ENCODE measurements at regions not wholly inside any gene's neighbourhood (a gene's known extent, or its start where the extent isn't known, plus 50 kb on each side); places are given as distances from the start of the nearest gene placed in this dataset.
A peak's percentile ranks its signal among the peaks of the same experiment; 100 is the strongest.

- Histone ChIP-seq H3K4me3 (no peak overlapping the region), H3K27me3 (no peaks in the 10 kb centered on the region), H3K36me3 (no peaks in the 10 kb centered on the region), H3K27ac (no peak overlapping the region), H3K4me1 (no peaks in the 10 kb centered on the region), H3K9me3 (no peaks in the 10 kb centered on the region)
- intact Hi-C loops (cut with DNase I): no loop called here
- no peak for ATAC-seq
- TF ChIP-seq CTCF (IDR thresholded peaks at IDR 0.05): no peak
- no peak for DNase-seq
Measured at GRCh38 chr4:163649557-163650091, 155.1 kb downstream of the TMA16 start.

GRCh38 chr4:163651761-163652160 lies 157.3 kb downstream of the TMA16 start:
- Histone ChIP-seq H3K27me3 (no peaks in the 10 kb centered on the region), H3K4me1 (no peaks in the 10 kb centered on the region), H3K9me3 (no peaks in the 10 kb centered on the region), H3K27ac (no peak overlapping the region), H3K36me3 (no peaks in the 10 kb centered on the region), H3K4me3 (no peak overlapping the region)
- no peak for TF ChIP-seq CTCF (IDR thresholded peaks at IDR 0.05)
- peak; percentile 34 for ATAC-seq
- intact Hi-C loops (cut with DNase I): no loop called here
- DNase-seq: no peak

- Histone ChIP-seq H3K36me3 (no peaks in the 10 kb centered on the region), H3K4me3 (no peak overlapping the region), H3K4me1 (no peaks in the 10 kb centered on the region), H3K9me3 (no peaks in the 10 kb centered on the region), H3K27ac (no peak overlapping the region), H3K27me3 (no peaks in the 10 kb centered on the region)
- DNase-seq (no peak), ATAC-seq (no peak)
- no peak for TF ChIP-seq CTCF (IDR thresholded peaks at IDR 0.05)
- intact Hi-C loops (cut with DNase I): no loop called here
Measured at GRCh38 chr4:163654621-163655020, 160.1 kb downstream of the TMA16 start.

- Histone ChIP-seq H3K27me3 (no peaks in the 10 kb centered on the region), H3K4me1 (no peaks in the 10 kb centered on the region), H3K27ac (no peak overlapping the region), H3K9me3 (no peaks in the 10 kb centered on the region), H3K36me3 (no peaks in the 10 kb centered on the region), H3K4me3 (no peak overlapping the region)
- intact Hi-C loops (cut with DNase I): no loop called here
- ATAC-seq: no peak
- TF ChIP-seq CTCF (IDR thresholded peaks at IDR 0.05): no peak
- DNase-seq: no peak
Measured at GRCh38 chr4:163660636-163661035, 166.1 kb downstream of the TMA16 start.

GRCh38 chr4:163662768-163663167 lies 168.3 kb downstream of the TMA16 start:
- DNase-seq: no peak
- no peaks in the 10 kb centered on the region for H3K27me3 ChIP-seq
- intact Hi-C loops (cut with DNase I): no loop called here
- no peak overlapping the region for H3K4me3 ChIP-seq
- H3K36me3 ChIP-seq: no peaks in the 10 kb centered on the region
- no peak overlapping the region for H3K27ac ChIP-seq
- H3K9me3 ChIP-seq: no peaks in the 10 kb centered on the region
- ATAC-seq: no peak
- no peak for TF ChIP-seq CTCF (IDR thresholded peaks at IDR 0.05)
- H3K4me1 ChIP-seq: no peaks in the 10 kb centered on the region

All from upper lobe of right lung (tissue), 1 donor.